HCT116 (cell line): ENCODE measurements at regions not wholly inside any gene's neighbourhood (a gene's known extent, or its start where the extent isn't known, plus 50 kb on each side); places are given as distances from the start of the nearest gene placed in this dataset.

Source experiments
- ATAC-seq: fragments of 200-7000 bp; cut with Tn5 transposase; 2 replicates; pipeline ENCODE4 v1.9.1; 2020; ENCODE audit warnings: mild to moderate bottlenecking, moderate library complexity
- BruUV-seq: library from RNA; stranded (reverse); fragments of 400-500 nt; replicated peaks from 2 replicates; lab custom pipeline; 2021; lab: Mats Ljungman, UMichigan
- CTCF ChIA-PET: fragments of 300-600 bp; sonication (Branson Sonifier 250); formaldehyde crosslinking; loops from one replicate; lab custom pipeline; 2021; ENCODE audit warnings: antibody characterized with exemption; lab: Charles Lee
- POLR2A ChIA-PET: fragments of 300-600, 350-600 bp; sonication (Branson Sonifier 250); formaldehyde crosslinking; loops from one replicate; lab custom pipeline; 2021; ENCODE audit warnings: antibody characterized with exemption; lab: Charles Lee
- RAD21 ChIA-PET, 2 experiments: fragments of 300-600 bp; sonication (Branson Sonifier 250); formaldehyde crosslinking; loops; one replicate each; lab custom pipeline; 2023; ENCODE audit warnings: low total read pairs in 2 of 2; ENCODE audit not compliant: uncharacterized antibody in 2 of 2, unreplicated experiment in 2 of 2, low non-redundant PET in 1 of 2; lab: Charles Lee
- DNase-seq: peaks from one replicate; pipeline ENCODE4 v3.0.0-alpha.2; 2010; ENCODE audit warnings: low read depth, low spot score
- H2AFZ ChIP-seq: fragments of 200-600 bp; shearing (Covaris generic), sonication (generic); 2 replicates; pipeline ENCODE4 v1.6.1; 2017; ENCODE audit warnings: low read depth, mixed run types, mixed read lengths, antibody characterized with exemption, low read length; ENCODE audit not compliant: poor library complexity, severe bottlenecking
- H3K27ac ChIP-seq: 2 replicates; pipeline ENCODE4 v1.5.1; 2012; ENCODE audit warnings: low read depth, low read length
- H3K27me3 ChIP-seq: fragments of 200-600 bp; sonication (generic); 2 replicates; pipeline ENCODE4 v1.6.1; 2016; ENCODE audit warnings: mixed run types, low read length, mixed read lengths; ENCODE audit not compliant: insufficient read depth
- H3K36me3 ChIP-seq, 2 experiments: fragments of 200-500 bp in 1 of 2; fragments of 200-600 bp in 1 of 2; sonication (Bioruptor generic) in 1 of 2; sonication (generic) in 1 of 2; 2 replicates each; pipeline versions ENCODE4 v1.5.1 to v1.6.1; 2014 to 2016; ENCODE audit warnings: low read length in 2 of 2, inconsistent platforms in 1 of 2, mixed read lengths in 1 of 2, mixed run types in 1 of 2; ENCODE audit not compliant: insufficient read depth in 2 of 2, control insufficient read depth in 1 of 2
- H3K4me1 ChIP-seq, 2 experiments: fragments of 200-600 bp in 1 of 2; sonication (generic) in 1 of 2; 2 replicates each; pipeline versions ENCODE4 v1.5.1 to v1.6.1; 2012 to 2017; ENCODE audit warnings: low read length in 2 of 2, inconsistent platforms in 1 of 2, mild to moderate bottlenecking in 1 of 2, mixed read lengths in 1 of 2, mixed run types in 1 of 2, moderate library complexity in 1 of 2; ENCODE audit not compliant: insufficient read depth in 2 of 2, control insufficient read depth in 1 of 2
- H3K4me2 ChIP-seq: fragments of 200-600 bp; sonication (generic); 2 replicates; pipeline ENCODE4 v1.6.1; 2017; ENCODE audit warnings: mixed run types, low read length, mixed read lengths
- H3K4me3 ChIP-seq, 2 experiments: fragments of 200-600 bp in 1 of 2; sonication (generic) in 1 of 2; replicated peaks in 1 of 2; 2 replicates each; pipeline ENCODE4 v1.5.1; 2011 to 2016; ENCODE audit warnings: low read length in 2 of 2, control low read depth in 1 of 2, low read depth in 1 of 2, mild to moderate bottlenecking in 1 of 2, mixed read lengths in 1 of 2, mixed run types in 1 of 2
- H3K79me2 ChIP-seq: fragments of 200-600 bp; sonication (generic); 2 replicates; pipeline ENCODE4 v1.6.1; 2017; ENCODE audit warnings: mild to moderate bottlenecking, mixed run types, low read length, moderate library complexity, mixed read lengths; ENCODE audit not compliant: insufficient read depth
- H3K9ac ChIP-seq: fragments of 200-600 bp; sonication (generic); 2 replicates; pipeline ENCODE4 v1.6.1; 2016; ENCODE audit warnings: low read length, mixed read lengths
- H3K9me2 ChIP-seq: fragments of 200-600 bp; sonication (generic), shearing (Covaris generic); 2 replicates; pipeline ENCODE4 v1.6.1; 2017; ENCODE audit warnings: mixed run types, mild to moderate bottlenecking, moderate library complexity; ENCODE audit not compliant: insufficient read depth
- H3K9me3 ChIP-seq, 2 experiments: fragments of 200-500 bp in 1 of 2; fragments of 200-600 bp in 1 of 2; sonication (Bioruptor generic) in 1 of 2; sonication (generic) in 1 of 2; 2 replicates each; pipeline ENCODE4 v1.6.1; 2014 to 2017; ENCODE audit warnings: low read length in 2 of 2, mixed read lengths in 2 of 2, inconsistent platforms in 1 of 2, low read depth in 1 of 2, mild to moderate bottlenecking in 1 of 2, mixed run types in 1 of 2, moderate library complexity in 1 of 2; ENCODE audit not compliant: control insufficient read depth in 1 of 2, insufficient read depth in 1 of 2
- H4K20me1 ChIP-seq: fragments of 200-600 bp; sonication (generic), shearing (Covaris generic); 2 replicates; pipeline ENCODE4 v1.6.1; 2017; ENCODE audit warnings: mixed run types, mild to moderate bottlenecking, moderate library complexity; ENCODE audit not compliant: insufficient read depth
- CBX3 ChIP-seq: IDR thresholded peaks from 2 replicates; pipeline ENCODE4 v1.6.1; 2012; ENCODE audit warnings: low read depth
- CEBPB ChIP-seq: IDR thresholded peaks from 2 replicates; pipeline ENCODE4 v1.6.1; 2012; ENCODE audit warnings: low read depth
- EGR1 ChIP-seq: IDR thresholded peaks from 2 replicates; pipeline ENCODE4 v1.6.1; 2012; ENCODE audit warnings: low read depth
- ELF1 ChIP-seq: IDR thresholded peaks from 2 replicates; pipeline ENCODE4 v1.6.1; 2012; ENCODE audit warnings: low read depth, borderline replicate concordance
- EZH2phosphoT487 ChIP-seq: fragments of 200-600 bp; IDR thresholded peaks from 2 replicates; pipeline ENCODE4 v1.6.1; 2018; ENCODE audit warnings: antibody characterized with exemption, borderline replicate concordance
- FOSL1 ChIP-seq: IDR thresholded peaks from 2 replicates; pipeline ENCODE4 v1.6.1; 2012; ENCODE audit warnings: low read depth
- JUND ChIP-seq: IDR thresholded peaks from 2 replicates; pipeline ENCODE4 v1.6.1; 2012
- MAX ChIP-seq: IDR thresholded peaks from 2 replicates; pipeline ENCODE4 v1.6.1; 2012
- POLR2A ChIP-seq: IDR thresholded peaks from 2 replicates; pipeline ENCODE4 v1.7.0; 2011; ENCODE audit warnings: borderline replicate concordance; ENCODE audit not compliant: insufficient read depth, insufficient read length; ENCODE audit errors: extremely low read depth
- SP1 ChIP-seq: IDR thresholded peaks from 2 replicates; pipeline ENCODE4 v1.6.1; 2012; ENCODE audit warnings: low read depth
- YY1 ChIP-seq: IDR thresholded peaks from 2 replicates; pipeline ENCODE4 v1.6.1; 2011; ENCODE audit warnings: low read length, low read depth, moderate library complexity, mild to moderate bottlenecking; ENCODE audit not compliant: insufficient replicate concordance; ENCODE audit errors: extremely low read depth
- ZNF274 ChIP-seq: fragments of 200-500 bp; sonication (Bioruptor generic); IDR thresholded peaks from 2 replicates; pipeline ENCODE4 v1.6.1; 2014; ENCODE audit warnings: mild to moderate bottlenecking, low read depth, low read length, inconsistent platforms
- intact Hi-C: fragments of 100-400 bp; cut with micrococcal nuclease; formaldehyde crosslinking; loops from 2 replicates; pipeline ENCODE4 v1.10.0; 2022
- TF ChIP-seq, protein P1 (sequence below), 3 experiments: fragments of 200-600 bp in 1 of 3; sonication (generic) in 1 of 3; IDR thresholded peaks in 2 of 3; conservative IDR thresholded peaks in 1 of 3; 2 replicates each; pipeline ENCODE4 v1.5.1; 2012 to 2017; ENCODE audit warnings: low read depth in 2 of 3, low read length in 2 of 3, antibody characterized with exemption in 1 of 3, borderline replicate concordance in 1 of 3, control low read depth in 1 of 3, mild to moderate bottlenecking in 1 of 3, mixed read lengths in 1 of 3, mixed run types in 1 of 3, moderate library complexity in 1 of 3; ENCODE audit not compliant: insufficient read depth in 1 of 3
- TF ChIP-seq, protein P2 (sequence below): IDR thresholded peaks from 2 replicates; pipeline ENCODE4 v1.6.1; 2012
- TF ChIP-seq, protein P3 (sequence below): IDR thresholded peaks from 2 replicates; pipeline ENCODE4 v1.6.1; 2011; ENCODE audit warnings: mild to moderate bottlenecking, low read length, moderate library complexity; ENCODE audit not compliant: insufficient replicate concordance; ENCODE audit errors: extremely low read depth

DNA sequence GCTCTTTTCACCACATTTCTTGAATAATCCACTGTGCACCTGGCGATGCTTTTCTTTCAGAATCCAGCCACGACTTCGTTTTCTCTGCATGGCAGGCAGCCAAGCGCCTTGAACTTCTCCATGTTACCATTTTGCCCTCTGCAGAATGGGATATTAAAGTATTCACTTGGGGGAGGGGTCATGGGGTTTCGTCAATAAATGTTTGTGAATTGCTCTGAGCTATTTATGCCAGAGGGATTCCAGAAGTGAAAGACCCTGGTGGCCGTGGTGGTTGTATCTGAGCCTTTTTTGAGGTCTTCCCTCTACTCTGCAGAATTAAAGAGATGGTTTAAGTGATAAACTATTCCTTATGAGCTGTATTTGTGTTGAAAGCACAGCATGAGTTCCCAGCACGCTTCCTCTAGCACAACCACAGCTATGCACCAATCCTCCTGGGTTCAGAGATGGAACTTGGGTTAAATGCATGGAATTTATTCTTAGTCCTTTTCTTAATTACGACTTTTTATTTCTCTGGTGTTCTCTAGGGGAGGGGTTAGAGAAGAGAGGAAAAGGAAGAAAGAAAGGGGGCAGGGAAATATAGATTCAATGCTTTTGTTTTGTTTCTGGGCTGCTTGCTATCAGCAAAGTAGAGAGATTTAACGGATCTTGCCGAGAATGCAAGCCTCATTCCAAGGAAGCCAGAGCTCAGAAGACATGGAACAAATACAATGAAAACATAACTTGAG is 478.2 kb upstream of the TNC start:
- intact Hi-C loops = no loop called here
- Histone ChIP-seq H3K9ac (no peak overlapping the region), H3K4me3 (no peak overlapping the region), H3K4me1 (peaks cover 7 to 11% of the 10 kb centered on the region in 2 experiments), H3K79me2 (no peaks in the 10 kb centered on the region), H3K9me2 (no peaks in the 10 kb centered on the region), H2AFZ (no peak overlapping the region), H3K36me3 (no peaks in the 10 kb centered on the region), H4K20me1 (no peaks in the 10 kb centered on the region), H3K27me3 (peaks cover 59% of the 10 kb centered on the region), H3K27ac (no peak overlapping the region), H3K9me3 (no peaks in the 10 kb centered on the region), H3K4me2 (no peak overlapping the region)
- RAD21 ChIA-PET = no interaction called here
- POLR2A ChIA-PET = no interaction called here
- TF ChIP-seq ZNF274 = no peak
- TF ChIP-seq MAX = no peak
- no peak for TF ChIP-seq EGR1
- TF ChIP-seq, protein P1, sequence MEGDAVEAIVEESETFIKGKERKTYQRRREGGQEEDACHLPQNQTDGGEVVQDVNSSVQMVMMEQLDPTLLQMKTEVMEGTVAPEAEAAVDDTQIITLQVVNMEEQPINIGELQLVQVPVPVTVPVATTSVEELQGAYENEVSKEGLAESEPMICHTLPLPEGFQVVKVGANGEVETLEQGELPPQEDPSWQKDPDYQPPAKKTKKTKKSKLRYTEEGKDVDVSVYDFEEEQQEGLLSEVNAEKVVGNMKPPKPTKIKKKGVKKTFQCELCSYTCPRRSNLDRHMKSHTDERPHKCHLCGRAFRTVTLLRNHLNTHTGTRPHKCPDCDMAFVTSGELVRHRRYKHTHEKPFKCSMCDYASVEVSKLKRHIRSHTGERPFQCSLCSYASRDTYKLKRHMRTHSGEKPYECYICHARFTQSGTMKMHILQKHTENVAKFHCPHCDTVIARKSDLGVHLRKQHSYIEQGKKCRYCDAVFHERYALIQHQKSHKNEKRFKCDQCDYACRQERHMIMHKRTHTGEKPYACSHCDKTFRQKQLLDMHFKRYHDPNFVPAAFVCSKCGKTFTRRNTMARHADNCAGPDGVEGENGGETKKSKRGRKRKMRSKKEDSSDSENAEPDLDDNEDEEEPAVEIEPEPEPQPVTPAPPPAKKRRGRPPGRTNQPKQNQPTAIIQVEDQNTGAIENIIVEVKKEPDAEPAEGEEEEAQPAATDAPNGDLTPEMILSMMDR (IDR thresholded peaks at IDR 0.05 in 2 of 3, conservative IDR thresholded peaks at IDR 0.05 in 1 of 3; ENCODE audit: borderline replicate concordance in 1 of 3, insufficient read depth in 1 of 3, low read depth in 2 of 3, low read length in 2 of 3) = no peak
- TF ChIP-seq, protein P2, sequence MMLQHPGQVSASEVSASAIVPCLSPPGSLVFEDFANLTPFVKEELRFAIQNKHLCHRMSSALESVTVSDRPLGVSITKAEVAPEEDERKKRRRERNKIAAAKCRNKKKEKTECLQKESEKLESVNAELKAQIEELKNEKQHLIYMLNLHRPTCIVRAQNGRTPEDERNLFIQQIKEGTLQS = no peak
- TF ChIP-seq CEBPB = no peak
- TF ChIP-seq, protein P3, sequence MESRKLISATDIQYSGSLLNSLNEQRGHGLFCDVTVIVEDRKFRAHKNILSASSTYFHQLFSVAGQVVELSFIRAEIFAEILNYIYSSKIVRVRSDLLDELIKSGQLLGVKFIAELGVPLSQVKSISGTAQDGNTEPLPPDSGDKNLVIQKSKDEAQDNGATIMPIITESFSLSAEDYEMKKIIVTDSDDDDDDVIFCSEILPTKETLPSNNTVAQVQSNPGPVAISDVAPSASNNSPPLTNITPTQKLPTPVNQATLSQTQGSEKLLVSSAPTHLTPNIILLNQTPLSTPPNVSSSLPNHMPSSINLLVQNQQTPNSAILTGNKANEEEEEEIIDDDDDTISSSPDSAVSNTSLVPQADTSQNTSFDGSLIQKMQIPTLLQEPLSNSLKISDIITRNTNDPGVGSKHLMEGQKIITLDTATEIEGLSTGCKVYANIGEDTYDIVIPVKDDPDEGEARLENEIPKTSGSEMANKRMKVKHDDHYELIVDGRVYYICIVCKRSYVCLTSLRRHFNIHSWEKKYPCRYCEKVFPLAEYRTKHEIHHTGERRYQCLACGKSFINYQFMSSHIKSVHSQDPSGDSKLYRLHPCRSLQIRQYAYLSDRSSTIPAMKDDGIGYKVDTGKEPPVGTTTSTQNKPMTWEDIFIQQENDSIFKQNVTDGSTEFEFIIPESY = no peak
- TF ChIP-seq SP1 = no peak
- no peak for TF ChIP-seq FOSL1
- TF ChIP-seq POLR2A = no peak
- TF ChIP-seq ELF1 = no peak
- no peak for TF ChIP-seq CBX3
- no peak for TF ChIP-seq EZH2phosphoT487
- TF ChIP-seq YY1 = no peak
- TF ChIP-seq JUND = no peak
- CTCF ChIA-PET = no interaction called here
- no TSS peak for BruUV-seq
- DNase-seq (no peak), ATAC-seq (no peak)
